ENCODE measurements at regions not wholly inside any gene's neighbourhood (a gene's known extent, or its start where the extent isn't known, plus 50 kb on each side); places are given as distances from the start of the nearest gene placed in this dataset.

GRCh38 chr4:3387943-3388361 lies 53.8 kb upstream of the HGFAC start:
- no peak for TF ChIP-seq CTCF (IDR thresholded peaks at IDR 0.05)
- no peak for TF ChIP-seq POLR2A (IDR thresholded peaks at IDR 0.05)
- TF ChIP-seq POLR2AphosphoS5 (IDR thresholded peaks at IDR 0.05) = no peak
